OCI-LY3 (cell line): ENCODE measurements at regions not wholly inside any gene's neighbourhood (a gene's known extent, or its start where the extent isn't known, plus 50 kb on each side); places are given as distances from the start of the nearest gene placed in this dataset.

Experiments
- H2AFZ ChIP-seq: fragments of 200-600, 300-600 bp; shearing (Covaris generic); 2 replicates; pipeline ENCODE4 v1.6.0; 2014; ENCODE audit warnings: antibody characterized with exemption, low read depth, low read length
- H3K27ac ChIP-seq: fragments of 200-600, 300-600 bp; sonication (generic); 2 replicates; pipeline ENCODE4 v1.5.1; 2014; ENCODE audit warnings: mild to moderate bottlenecking, low read length, moderate library complexity, mixed read lengths
- H3K27me3 ChIP-seq: fragments of 200-600, 300-600 bp; sonication (generic); 2 replicates; pipeline ENCODE4 v1.6.1; 2014; ENCODE audit warnings: low read depth, low read length, mixed read lengths
- H3K36me3 ChIP-seq: fragments of 200-600, 300-600 bp; sonication (generic); replicated peaks from 2 replicates; pipeline ENCODE3; 2014; ENCODE audit warnings: low read depth, low read length, mixed read lengths
- H3K4me1 ChIP-seq: fragments of 300-600, 200-600 bp; sonication (generic); 2 replicates; pipeline ENCODE4 v1.6.1; 2014; ENCODE audit warnings: low read length, mixed read lengths
- H3K4me2 ChIP-seq: fragments of 200-600, 300-600 bp; sonication (generic); 2 replicates; pipeline ENCODE4 v1.6.1; 2014; ENCODE audit warnings: low read length, mixed read lengths
- H3K4me3 ChIP-seq: fragments of 300-600, 200-600 bp; sonication (generic); 2 replicates; pipeline ENCODE4 v1.5.1; 2014; ENCODE audit warnings: antibody characterized with exemption, mild to moderate bottlenecking, low read length, moderate library complexity
- H3K79me2 ChIP-seq: fragments of 300-600, 200-600 bp; shearing (Covaris generic); 2 replicates; pipeline ENCODE4 v1.6.1; 2014; ENCODE audit warnings: mild to moderate bottlenecking, low read length, mixed read lengths
- H3K9ac ChIP-seq: fragments of 300-600, 200-600 bp; shearing (Covaris generic); 2 replicates; pipeline ENCODE4 v1.6.0; 2014; ENCODE audit warnings: mild to moderate bottlenecking, low read length, moderate library complexity
- H3K9me3 ChIP-seq: fragments of 200-600, 300-600 bp; shearing (Covaris generic); 2 replicates; pipeline ENCODE4 v1.6.1; 2014; ENCODE audit warnings: low read length, mixed read lengths; ENCODE audit not compliant: insufficient read depth
- H4K20me1 ChIP-seq: fragments of 200-600, 300-600 bp; sonication (generic); 2 replicates; pipeline ENCODE4 v1.6.1; 2016; ENCODE audit warnings: low read length, mixed read lengths; ENCODE audit not compliant: insufficient read depth
- CTCF ChIP-seq: fragments of 200-600, 300-600 bp; sonication (generic); IDR thresholded peaks from 2 replicates; pipeline ENCODE4 v1.5.1; 2014; ENCODE audit warnings: antibody characterized with exemption, low read length, low read depth
- EZH2phosphoT487 ChIP-seq: fragments of 200-600 bp; shearing (Covaris generic); IDR thresholded peaks from 2 replicates; pipeline ENCODE4 v1.6.1; 2018; ENCODE audit warnings: antibody characterized with exemption, mixed run types, low read depth

GRCh38 chr21:40901691-40902090, 54.7 kb upstream of the DSCAM start:
- H3K79me2 ChIP-seq: no peaks in the 10 kb centered on the region
- no peak overlapping the region for H3K4me3 ChIP-seq
- H4K20me1 ChIP-seq: no peaks in the 10 kb centered on the region
- 0 out of 2 replicates have a peak overlapping the region, but pooled peaks have one; percentile 97 for H3K27ac ChIP-seq
- no peak for TF ChIP-seq CTCF
- TF ChIP-seq EZH2phosphoT487: no peak
- H3K36me3 ChIP-seq: peaks cover 21% of the 10 kb centered on the region
- H2AFZ ChIP-seq: no peak overlapping the region
- no peak overlapping the region for H3K9ac ChIP-seq
- no peak overlapping the region for H3K4me2 ChIP-seq
- no peaks in the 10 kb centered on the region for H3K9me3 ChIP-seq
- H3K4me1 ChIP-seq: peaks cover 50% of the 10 kb centered on the region
- no peaks in the 10 kb centered on the region for H3K27me3 ChIP-seq

- no peaks in the 10 kb centered on the region for H3K27me3 ChIP-seq
- peak overlapping the region; percentile 97 for H3K27ac ChIP-seq
- no peaks in the 10 kb centered on the region for H3K79me2 ChIP-seq
- H3K9ac ChIP-seq: no peak overlapping the region
- H3K4me3 ChIP-seq: no peak overlapping the region
- TF ChIP-seq CTCF (no peak), EZH2phosphoT487 (no peak)
- H3K36me3 ChIP-seq: peaks cover 22% of the 10 kb centered on the region
- H2AFZ ChIP-seq: no peak overlapping the region
- no peak overlapping the region for H3K4me2 ChIP-seq
- H3K4me1 ChIP-seq: peaks cover 50% of the 10 kb centered on the region
- H4K20me1 ChIP-seq: no peaks in the 10 kb centered on the region
- H3K9me3 ChIP-seq: no peaks in the 10 kb centered on the region
Measured at GRCh38 chr21:40902299-40902698, 55.3 kb upstream of the DSCAM start.

DNA sequence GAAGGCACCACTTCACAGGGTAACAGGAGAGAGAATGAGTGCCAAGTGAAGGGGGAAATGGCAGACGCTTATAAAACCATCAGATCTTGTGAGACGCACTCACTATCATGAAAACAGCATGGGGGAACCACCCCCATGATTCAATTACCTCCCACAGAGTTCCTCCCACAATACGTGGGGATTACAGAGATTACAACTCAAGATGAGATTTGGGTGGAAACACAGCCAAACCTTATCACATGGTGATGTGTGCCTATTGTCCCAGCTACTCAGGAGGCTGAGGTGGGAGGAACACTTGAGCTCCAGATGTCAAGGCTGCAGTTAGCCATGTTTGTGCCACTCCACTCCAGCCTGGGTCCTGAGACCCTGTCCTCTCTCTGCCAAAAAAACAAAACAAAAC, 56.0 kb upstream of the DSCAM start:
- Histone ChIP-seq H3K27me3 (no peaks in the 10 kb centered on the region), H3K9me3 (no peaks in the 10 kb centered on the region), H2AFZ (peak overlapping the region; percentile 11; the same call in 1 of the 2 replicates), H3K36me3 (peaks cover 24% of the 10 kb centered on the region), H3K4me1 (peaks cover 50% of the 10 kb centered on the region), H4K20me1 (no peaks in the 10 kb centered on the region), H3K79me2 (no peaks in the 10 kb centered on the region), H3K4me2 (no peak overlapping the region), H3K9ac (peak overlapping the region; percentile 77; the same call in 1 of the 2 replicates), H3K4me3 (no peak overlapping the region), H3K27ac (peak overlapping the region; percentile 97)
- TF ChIP-seq CTCF (no peak), EZH2phosphoT487 (no peak)

GRCh38 chr21:40905251-40905650, 58.3 kb upstream of the DSCAM start:
- H3K9me3 ChIP-seq: no peaks in the 10 kb centered on the region
- H3K27me3 ChIP-seq: no peaks in the 10 kb centered on the region
- TF ChIP-seq EZH2phosphoT487 (no peak), CTCF (no peak)
- no peaks in the 10 kb centered on the region for H4K20me1 ChIP-seq
- H2AFZ ChIP-seq: peak overlapping the region; percentile 45; the same call in 1 of the 2 replicates
- H3K36me3 ChIP-seq: peaks cover 24% of the 10 kb centered on the region
- peak overlapping the region; percentile 97 for H3K27ac ChIP-seq
- no peaks in the 10 kb centered on the region for H3K79me2 ChIP-seq
- H3K4me1 ChIP-seq: peaks cover 50% of the 10 kb centered on the region
- peak overlapping the region; percentile 77 for H3K9ac ChIP-seq
- H3K4me3 ChIP-seq: peak overlapping the region; percentile 67
- peak overlapping the region; percentile 62 for H3K4me2 ChIP-seq
